ENCODE measurements at regions not wholly inside any gene's neighbourhood (a gene's known extent, or its start where the extent isn't known, plus 50 kb on each side); places are given as distances from the start of the nearest gene placed in this dataset.
A peak's percentile ranks its signal among the peaks of the same experiment; 100 is the strongest.

DNA sequence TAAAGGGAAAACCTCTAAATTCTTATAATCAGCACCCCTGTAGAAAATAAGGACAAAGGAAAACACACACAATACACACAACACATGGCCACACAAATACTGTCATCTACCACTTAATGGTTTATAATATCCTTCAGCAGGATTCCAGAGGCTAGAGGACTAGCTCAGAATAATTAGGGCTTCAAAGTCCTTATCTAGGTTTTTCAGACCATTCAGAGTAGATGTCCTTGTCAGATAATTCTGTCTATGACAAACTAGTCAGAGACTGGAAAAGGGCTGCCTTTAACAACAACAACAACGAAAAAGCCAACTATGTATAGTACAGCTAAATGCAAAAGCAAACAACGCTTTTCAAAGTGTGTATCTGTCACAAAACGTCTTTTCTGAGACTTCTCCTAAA lies 456.5 kb upstream of the CNTN5 start (continued):
- TF ChIP-seq NR2C1 (IDR thresholded peaks at IDR 0.05), result no peak
- TF ChIP-seq NR2C1 (tag; IDR thresholded peaks at IDR 0.05), result no peak
- TF ChIP-seq CBFA2T3 (IDR thresholded peaks at IDR 0.05), result peak; percentile 56
- no peak for TF ChIP-seq MTA3 (IDR thresholded peaks at IDR 0.05; ENCODE audit: borderline replicate concordance)
- 0 out of 2 replicates have a peak, but pooled peaks have one; percentile 9 for TF ChIP-seq MTA2 (IDR thresholded peaks at IDR 0.05; ENCODE audit: low read depth)
- TF ChIP-seq SMAD4 (CRISPR knock-in tag; conservative IDR thresholded peaks at IDR 0.05), result 0 out of 2 replicates have a peak, but pooled peaks have one; percentile 26
- no peak for TF ChIP-seq RBM14 (IDR thresholded peaks at IDR 0.05; ENCODE audit: borderline replicate concordance, insufficient read depth, low read depth, low read length)
- TF ChIP-seq CXXC5 (CRISPR knock-in tag; IDR thresholded peaks at IDR 0.05), result no peak
- TF ChIP-seq, protein P1, sequence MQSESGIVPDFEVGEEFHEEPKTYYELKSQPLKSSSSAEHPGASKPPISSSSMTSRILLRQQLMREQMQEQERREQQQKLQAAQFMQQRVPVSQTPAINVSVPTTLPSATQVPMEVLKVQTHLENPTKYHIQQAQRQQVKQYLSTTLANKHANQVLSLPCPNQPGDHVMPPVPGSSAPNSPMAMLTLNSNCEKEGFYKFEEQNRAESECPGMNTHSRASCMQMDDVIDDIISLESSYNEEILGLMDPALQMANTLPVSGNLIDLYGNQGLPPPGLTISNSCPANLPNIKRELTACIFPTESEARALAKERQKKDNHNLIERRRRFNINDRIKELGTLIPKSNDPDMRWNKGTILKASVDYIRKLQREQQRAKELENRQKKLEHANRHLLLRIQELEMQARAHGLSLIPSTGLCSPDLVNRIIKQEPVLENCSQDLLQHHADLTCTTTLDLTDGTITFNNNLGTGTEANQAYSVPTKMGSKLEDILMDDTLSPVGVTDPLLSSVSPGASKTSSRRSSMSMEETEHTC (IDR thresholded peaks at IDR 0.05), result no peak
- TF ChIP-seq, protein P2, sequence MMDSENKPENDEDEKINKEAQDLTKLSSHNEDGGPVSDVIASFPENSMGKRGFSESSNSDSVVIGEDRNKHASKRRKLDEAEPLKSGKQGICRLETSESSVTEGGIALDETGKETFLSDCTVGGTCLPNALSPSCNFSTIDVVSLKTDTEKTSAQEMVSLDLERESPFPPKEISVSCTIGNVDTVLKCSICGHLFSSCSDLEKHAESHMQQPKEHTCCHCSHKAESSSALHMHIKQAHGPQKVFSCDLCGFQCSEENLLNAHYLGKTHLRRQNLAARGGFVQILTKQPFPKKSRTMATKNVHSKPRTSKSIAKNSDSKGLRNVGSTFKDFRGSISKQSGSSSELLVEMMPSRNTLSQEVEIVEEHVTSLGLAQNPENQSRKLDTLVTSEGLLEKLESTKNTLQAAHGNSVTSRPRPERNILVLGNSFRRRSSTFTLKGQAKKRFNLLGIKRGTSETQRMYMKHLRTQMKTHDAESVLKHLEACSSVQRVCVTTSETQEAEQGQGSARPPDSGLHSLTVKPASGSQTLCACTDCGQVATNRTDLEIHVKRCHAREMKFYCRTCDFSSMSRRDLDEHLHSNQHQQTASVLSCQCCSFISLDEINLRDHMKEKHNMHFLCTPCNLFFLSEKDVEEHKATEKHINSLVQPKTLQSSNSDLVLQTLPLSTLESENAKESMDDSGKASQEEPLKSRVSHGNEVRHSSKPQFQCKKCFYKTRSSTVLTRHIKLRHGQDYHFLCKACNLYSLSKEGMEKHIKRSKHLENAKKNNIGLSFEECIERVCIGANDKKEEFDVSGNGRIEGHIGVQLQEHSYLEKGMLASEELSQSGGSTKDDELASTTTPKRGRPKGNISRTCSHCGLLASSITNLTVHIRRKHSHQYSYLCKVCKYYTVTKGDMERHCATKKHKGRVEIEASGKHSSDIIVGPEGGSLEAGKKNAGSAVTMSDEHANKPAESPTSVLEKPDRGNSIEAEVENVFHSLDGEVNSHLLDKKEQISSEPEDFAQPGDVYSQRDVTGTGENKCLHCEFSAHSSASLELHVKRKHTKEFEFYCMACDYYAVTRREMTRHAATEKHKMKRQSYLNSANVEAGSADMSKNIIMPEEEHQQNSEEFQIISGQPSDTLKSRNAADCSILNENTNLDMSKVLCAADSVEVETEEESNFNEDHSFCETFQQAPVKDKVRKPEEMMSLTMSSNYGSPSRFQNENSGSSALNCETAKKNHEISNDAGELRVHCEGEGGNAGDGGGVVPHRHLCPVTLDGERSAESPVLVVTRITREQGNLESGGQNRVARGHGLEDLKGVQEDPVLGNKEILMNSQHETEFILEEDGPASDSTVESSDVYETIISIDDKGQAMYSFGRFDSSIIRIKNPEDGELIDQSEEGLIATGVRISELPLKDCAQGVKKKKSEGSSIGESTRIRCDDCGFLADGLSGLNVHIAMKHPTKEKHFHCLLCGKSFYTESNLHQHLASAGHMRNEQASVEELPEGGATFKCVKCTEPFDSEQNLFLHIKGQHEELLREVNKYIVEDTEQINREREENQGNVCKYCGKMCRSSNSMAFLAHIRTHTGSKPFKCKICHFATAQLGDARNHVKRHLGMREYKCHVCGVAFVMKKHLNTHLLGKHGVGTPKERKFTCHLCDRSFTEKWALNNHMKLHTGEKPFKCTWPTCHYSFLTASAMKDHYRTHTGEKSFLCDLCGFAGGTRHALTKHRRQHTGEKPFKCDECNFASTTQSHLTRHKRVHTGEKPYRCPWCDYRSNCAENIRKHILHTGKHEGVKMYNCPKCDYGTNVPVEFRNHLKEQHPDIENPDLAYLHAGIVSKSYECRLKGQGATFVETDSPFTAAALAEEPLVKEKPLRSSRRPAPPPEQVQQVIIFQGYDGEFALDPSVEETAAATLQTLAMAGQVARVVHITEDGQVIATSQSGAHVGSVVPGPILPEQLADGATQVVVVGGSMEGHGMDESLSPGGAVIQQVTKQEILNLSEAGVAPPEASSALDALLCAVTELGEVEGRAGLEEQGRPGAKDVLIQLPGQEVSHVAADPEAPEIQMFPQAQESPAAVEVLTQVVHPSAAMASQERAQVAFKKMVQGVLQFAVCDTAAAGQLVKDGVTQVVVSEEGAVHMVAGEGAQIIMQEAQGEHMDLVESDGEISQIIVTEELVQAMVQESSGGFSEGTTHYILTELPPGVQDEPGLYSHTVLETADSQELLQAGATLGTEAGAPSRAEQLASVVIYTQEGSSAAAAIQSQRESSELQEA (IDR thresholded peaks at IDR 0.05; ENCODE audit: low read depth), result no peak
- 0 out of 2 replicates have a peak, but pooled peaks have one; percentile 49 for TF ChIP-seq LEF1 (IDR thresholded peaks at IDR 0.05)
- TF ChIP-seq SAP30 (IDR thresholded peaks at IDR 0.05; ENCODE audit: borderline replicate concordance, insufficient read depth, low read depth, low read length, poor library complexity, severe bottlenecking), result no peak
- peak; percentile 60; the same call in 1 of the 2 replicates for TF ChIP-seq TEAD4 (IDR thresholded peaks at IDR 0.05; ENCODE audit: low read length)
- TF ChIP-seq TEAD4 (CRISPR knock-in tag; IDR thresholded peaks at IDR 0.05; ENCODE audit: borderline replicate concordance), result no peak
- TF ChIP-seq ZNF41 (CRISPR knock-in tag; conservative IDR thresholded peaks at IDR 0.05), result no peak
- no peak for TF ChIP-seq XRCC5 (IDR thresholded peaks at IDR 0.05; ENCODE audit: low read depth, low read length)
- no peak for TF ChIP-seq ELF1 (tag; IDR thresholded peaks at IDR 0.05)
- TF ChIP-seq RBM17 (IDR thresholded peaks at IDR 0.05; ENCODE audit: borderline replicate concordance, low read depth, low read length), result no peak
- TF ChIP-seq GABPB1 (CRISPR knock-in tag; IDR thresholded peaks at IDR 0.05), result no peak
- TF ChIP-seq NFXL1 (CRISPR knock-in tag; IDR thresholded peaks at IDR 0.05), result no peak
- no peak for TF ChIP-seq NCOA1 (IDR thresholded peaks at IDR 0.05; ENCODE audit: low read depth)
- TF ChIP-seq ZFX (CRISPR knock-in tag; IDR thresholded peaks at IDR 0.05), result no peak
- 0 out of 2 replicates have a peak, but pooled peaks have one; percentile 13 for TF ChIP-seq CBFA2T2 (conservative IDR thresholded peaks at IDR 0.05)

Data from K562 (cell line).